ENCODE measurements at regions not wholly inside any gene's neighbourhood (a gene's known extent, or its start where the extent isn't known, plus 50 kb on each side); places are given as distances from the start of the nearest gene placed in this dataset.
"Not testable (repeated sequence)": the region's sequence is repeated elsewhere in the genome, so short reads cannot be mapped to it uniquely, and the experiment has no call there.

DNA sequence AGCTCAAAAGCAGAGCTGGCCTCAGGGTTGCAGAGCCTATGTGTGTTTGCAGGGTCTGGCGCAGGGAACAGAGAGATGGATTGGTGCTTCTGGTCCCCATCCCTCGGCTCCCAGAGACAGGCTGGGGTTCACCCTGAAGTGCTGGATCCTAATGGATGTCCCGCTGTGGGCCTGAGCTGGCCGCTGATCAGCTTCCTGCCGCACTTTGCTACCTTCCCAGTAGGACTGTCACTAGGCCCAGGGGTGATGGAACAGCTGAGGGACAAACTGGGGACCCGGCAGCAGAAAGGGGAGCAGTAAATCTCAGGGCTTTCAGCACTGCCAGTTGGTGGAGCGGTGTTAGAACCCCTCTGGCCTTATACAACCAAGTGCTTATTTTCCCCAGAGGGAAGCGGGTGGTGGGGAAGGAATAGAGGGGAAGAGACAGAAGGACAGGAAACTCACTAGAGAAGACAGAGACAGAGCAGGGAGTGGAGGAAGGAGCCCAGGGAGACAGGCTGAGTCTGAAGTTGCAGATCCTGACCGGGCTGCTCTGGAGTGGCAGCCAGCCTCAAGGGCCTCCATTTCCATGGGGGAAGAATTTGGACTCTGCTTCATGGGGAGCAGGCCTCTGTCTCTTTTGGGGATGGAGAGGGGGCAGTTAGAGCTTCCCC, 78.6 kb downstream of the MRM1 start:
- Histone ChIP-seq H3K36me3 (ENCODE audit: control insufficient read depth, insufficient read depth, low read length) (no peaks in the 10 kb centered on the region), H3K9ac (ENCODE audit: low read depth, low read length) (no peak overlapping the region), H3K27me3 (ENCODE audit: control insufficient read depth, insufficient read depth, low read length) (no peaks in the 10 kb centered on the region), H3K4me1 (ENCODE audit: control insufficient read depth, insufficient read depth, low read length) (no peaks in the 10 kb centered on the region), H3K9me3 (ENCODE audit: control insufficient read depth, insufficient read depth, low read length) (no peaks in the 10 kb centered on the region), H3K4me3 (ENCODE audit: low read depth, low read length) (no peak overlapping the region)

DNA sequence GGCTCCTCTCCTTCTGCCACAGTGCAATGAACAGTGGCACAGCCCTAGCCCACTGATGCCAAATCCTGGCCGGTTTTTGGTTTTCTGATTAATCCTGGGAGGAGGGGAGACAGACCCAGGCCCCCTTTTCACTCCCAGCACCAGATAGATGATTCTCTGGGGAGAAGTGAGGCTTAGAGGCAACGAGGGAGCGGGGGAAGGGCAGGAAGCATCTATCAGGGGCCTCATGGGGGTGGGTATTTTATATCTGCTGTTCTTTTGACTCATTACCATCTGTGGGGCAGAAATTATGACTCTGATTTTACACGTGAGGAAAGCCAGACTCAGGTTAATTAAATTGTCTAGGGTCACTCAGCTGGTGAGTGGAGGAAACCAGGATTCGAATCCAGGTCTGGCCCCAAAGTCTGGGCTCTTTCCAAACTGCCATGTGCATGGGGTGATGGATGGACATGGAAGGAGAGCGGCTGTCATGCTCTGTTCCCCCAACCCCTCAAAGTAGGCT, 79.4 kb downstream of the MRM1 start:
- Histone ChIP-seq H3K4me3 (ENCODE audit: low read depth, low read length) (no peak overlapping the region), H3K36me3 (ENCODE audit: control insufficient read depth, insufficient read depth, low read length) (no peaks in the 10 kb centered on the region), H3K9me3 (ENCODE audit: control insufficient read depth, insufficient read depth, low read length) (no peaks in the 10 kb centered on the region), H3K4me1 (ENCODE audit: control insufficient read depth, insufficient read depth, low read length) (no peaks in the 10 kb centered on the region), H3K9ac (ENCODE audit: low read depth, low read length) (no peak overlapping the region), H3K27me3 (ENCODE audit: control insufficient read depth, insufficient read depth, low read length) (no peaks in the 10 kb centered on the region)

DNA sequence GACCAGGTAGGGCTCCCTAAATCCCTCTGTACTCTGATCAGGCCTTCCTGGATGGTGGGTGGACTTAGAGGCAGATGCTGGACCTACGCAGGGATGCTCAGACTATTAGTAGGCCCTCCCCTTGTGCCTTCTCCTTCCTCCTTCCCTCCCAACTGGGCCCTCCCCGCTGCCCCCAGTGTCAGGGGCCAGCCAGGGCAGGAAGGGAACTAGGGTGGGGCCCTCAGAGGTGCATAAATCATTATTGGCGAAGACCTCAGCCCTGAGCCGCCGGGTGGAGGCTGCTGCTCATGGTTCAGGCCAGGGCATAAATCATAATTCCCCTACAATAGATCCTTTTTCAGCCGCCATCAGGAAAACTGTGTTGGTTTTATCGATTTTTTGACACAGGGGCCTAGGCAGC, 81.4 kb downstream of the MRM1 start:
- H3K4me1 ChIP-seq (ENCODE audit: control insufficient read depth, insufficient read depth, low read length), result peaks cover 6% of the 10 kb centered on the region
- no peaks in the 10 kb centered on the region for H3K9me3 ChIP-seq (ENCODE audit: control insufficient read depth, insufficient read depth, low read length)
- H3K4me3 ChIP-seq (ENCODE audit: low read depth, low read length), result no peak overlapping the region
- no peak overlapping the region for H3K9ac ChIP-seq (ENCODE audit: low read depth, low read length)
- H3K36me3 ChIP-seq (ENCODE audit: control insufficient read depth, insufficient read depth, low read length), result no peaks in the 10 kb centered on the region
- no peaks in the 10 kb centered on the region for H3K27me3 ChIP-seq (ENCODE audit: control insufficient read depth, insufficient read depth, low read length)

DNA sequence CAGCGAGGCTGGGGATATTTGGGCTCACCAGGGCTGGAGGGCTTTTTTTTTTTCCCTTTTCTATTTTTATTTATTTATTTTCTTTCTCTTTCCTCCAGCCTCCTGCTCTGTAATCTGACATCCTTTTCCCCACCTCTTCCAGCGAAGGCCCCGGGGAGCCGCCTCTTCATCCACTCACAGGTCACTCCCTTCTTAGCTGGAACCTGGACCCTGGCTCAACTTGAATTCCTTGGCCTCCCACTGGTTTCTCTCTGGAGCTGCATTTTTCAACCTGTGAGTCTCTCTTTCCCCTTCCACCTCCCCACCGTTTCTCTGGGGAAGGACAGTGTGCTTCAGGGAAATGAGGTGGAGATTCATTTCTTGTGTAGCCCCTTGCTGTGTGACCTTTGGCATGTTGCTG, 82.0 kb downstream of the MRM1 start:
- Histone ChIP-seq H3K9me3 (ENCODE audit: control insufficient read depth, insufficient read depth, low read length) (no peaks in the 10 kb centered on the region), H3K4me3 (ENCODE audit: low read depth, low read length) (no peak overlapping the region), H3K9ac (ENCODE audit: low read depth, low read length) (no peak overlapping the region), H3K27me3 (ENCODE audit: control insufficient read depth, insufficient read depth, low read length) (no peaks in the 10 kb centered on the region), H3K4me1 (ENCODE audit: control insufficient read depth, insufficient read depth, low read length) (peaks cover 6% of the 10 kb centered on the region), H3K36me3 (ENCODE audit: control insufficient read depth, insufficient read depth, low read length) (no peaks in the 10 kb centered on the region)

DNA sequence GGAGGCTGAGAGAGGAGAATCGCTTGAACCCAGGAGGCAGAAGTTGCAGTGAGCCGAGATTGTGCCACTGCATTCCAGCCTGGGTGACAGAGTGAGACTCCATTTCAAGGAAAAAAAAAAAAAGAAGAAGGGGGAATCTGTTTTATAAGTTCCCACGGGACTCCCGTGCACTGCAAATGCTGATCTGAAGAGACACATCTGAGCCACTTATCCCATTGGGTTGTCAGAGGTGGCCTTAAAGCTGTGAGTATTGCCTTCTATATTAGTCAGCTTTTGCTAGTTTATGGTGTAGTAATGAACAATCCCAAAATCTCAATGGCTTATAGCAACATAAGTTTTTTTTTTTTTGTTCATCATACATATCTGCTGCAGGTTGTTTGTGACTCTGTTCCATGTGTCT, 82.8 kb downstream of the MRM1 start:
- Histone ChIP-seq H3K9ac (ENCODE audit: low read depth, low read length) (no peak overlapping the region), H3K4me3 (ENCODE audit: low read depth, low read length) (no peak overlapping the region), H3K27me3 (ENCODE audit: control insufficient read depth, insufficient read depth, low read length) (no peaks in the 10 kb centered on the region), H3K4me1 (ENCODE audit: control insufficient read depth, insufficient read depth, low read length) (peaks cover 6% of the 10 kb centered on the region), H3K36me3 (ENCODE audit: control insufficient read depth, insufficient read depth, low read length) (no peaks in the 10 kb centered on the region), H3K9me3 (ENCODE audit: control insufficient read depth, insufficient read depth, low read length) (no peaks in the 10 kb centered on the region)

DNA sequence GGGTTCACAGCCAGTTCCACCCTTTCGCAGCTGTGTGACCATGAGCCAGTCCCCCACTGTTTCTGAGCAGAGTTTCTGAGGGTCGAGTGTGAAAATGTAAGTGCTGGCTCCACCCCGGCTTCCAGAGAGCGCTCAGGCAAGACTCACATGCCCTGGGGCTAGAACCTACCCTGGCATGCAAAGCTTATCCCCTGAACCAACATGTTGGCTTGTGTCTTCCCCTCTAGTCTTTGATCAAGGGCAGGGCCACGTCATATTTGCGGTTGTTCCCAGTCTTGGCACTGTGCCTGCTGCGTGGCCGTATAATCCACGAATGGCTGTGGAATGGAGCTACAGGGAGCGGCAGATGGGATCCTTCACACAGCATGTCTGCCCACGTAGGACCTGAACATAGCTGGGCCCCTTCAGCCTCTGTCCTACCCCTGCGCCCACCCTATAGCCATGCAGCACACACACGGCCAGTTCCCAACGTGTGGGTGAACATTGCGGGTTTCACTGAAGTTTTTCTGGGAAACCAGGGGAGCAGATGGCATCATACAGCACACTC, 84.8 kb downstream of the MRM1 start:
- Histone ChIP-seq H3K9ac (ENCODE audit: low read depth, low read length) (peak overlapping the region; percentile 8), H3K9me3 (ENCODE audit: control insufficient read depth, insufficient read depth, low read length) (no peaks in the 10 kb centered on the region), H3K27me3 (ENCODE audit: control insufficient read depth, insufficient read depth, low read length) (no peaks in the 10 kb centered on the region), H3K36me3 (ENCODE audit: control insufficient read depth, insufficient read depth, low read length) (no peaks in the 10 kb centered on the region), H3K4me3 (ENCODE audit: low read depth, low read length) (no peak overlapping the region), H3K4me1 (ENCODE audit: control insufficient read depth, insufficient read depth, low read length) (peaks cover 6% of the 10 kb centered on the region)

DNA sequence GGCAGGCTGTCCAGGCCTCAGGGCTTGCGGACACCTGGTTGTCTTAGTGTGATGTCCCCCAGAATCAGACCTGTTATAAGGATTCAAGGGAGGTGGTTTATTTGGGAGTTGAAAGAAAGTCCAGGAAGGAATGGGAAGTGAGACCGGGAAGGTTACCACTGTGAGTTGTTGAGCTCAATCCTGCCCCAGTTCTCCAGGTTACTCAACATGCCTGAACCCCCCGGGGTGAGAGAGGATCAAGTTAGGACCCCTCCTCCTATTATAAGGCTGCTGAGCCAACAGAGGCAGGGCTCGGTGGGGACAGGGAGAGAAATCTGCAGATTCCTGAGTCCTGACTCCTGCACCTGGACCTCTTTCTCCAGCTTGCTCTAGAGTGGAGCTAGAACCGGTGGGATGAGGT, 86.4 kb downstream of the MRM1 start:
- no peaks in the 10 kb centered on the region for H3K36me3 ChIP-seq (ENCODE audit: control insufficient read depth, insufficient read depth, low read length)
- H3K27me3 ChIP-seq (ENCODE audit: control insufficient read depth, insufficient read depth, low read length), result no peaks in the 10 kb centered on the region
- no peak overlapping the region for H3K4me3 ChIP-seq (ENCODE audit: low read depth, low read length)
- H3K9me3 ChIP-seq (ENCODE audit: control insufficient read depth, insufficient read depth, low read length), result no peaks in the 10 kb centered on the region
- H3K9ac ChIP-seq (ENCODE audit: low read depth, low read length), result no peak overlapping the region
- H3K4me1 ChIP-seq (ENCODE audit: control insufficient read depth, insufficient read depth, low read length), result peaks cover 9% of the 10 kb centered on the region

DNA sequence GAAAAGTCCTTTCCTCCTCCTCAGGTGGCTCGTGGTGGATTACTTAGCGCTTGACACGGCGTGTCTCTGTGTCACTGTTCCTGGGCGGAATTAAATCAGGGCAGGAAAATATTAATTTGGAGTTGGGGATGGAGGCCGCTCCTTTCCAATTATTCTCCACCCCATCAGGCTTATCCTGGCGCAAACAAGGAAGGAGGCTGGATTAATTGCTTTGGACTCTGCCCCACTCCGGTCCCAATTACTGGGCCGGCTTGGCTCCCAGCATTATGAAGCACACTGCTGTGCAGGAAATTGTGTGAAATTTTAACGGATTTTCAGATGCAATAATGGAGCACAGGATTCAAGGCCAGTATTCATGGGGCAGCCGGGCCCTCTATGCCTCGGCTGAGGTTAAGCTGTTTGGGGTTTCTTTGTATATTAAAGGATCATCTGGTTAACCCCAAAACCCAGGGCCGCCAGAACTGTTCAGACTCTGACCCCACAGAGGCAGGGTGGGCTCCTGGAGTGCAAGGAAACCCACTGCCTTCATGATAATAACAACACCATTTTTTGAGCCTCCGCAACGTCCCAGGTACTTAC, 87.8 kb downstream of the MRM1 start:
- H3K27me3 ChIP-seq (ENCODE audit: control insufficient read depth, insufficient read depth, low read length), result no peaks in the 10 kb centered on the region
- peaks cover 11% of the 10 kb centered on the region for H3K4me1 ChIP-seq (ENCODE audit: control insufficient read depth, insufficient read depth, low read length)
- no peaks in the 10 kb centered on the region for H3K9me3 ChIP-seq (ENCODE audit: control insufficient read depth, insufficient read depth, low read length)
- no peaks in the 10 kb centered on the region for H3K36me3 ChIP-seq (ENCODE audit: control insufficient read depth, insufficient read depth, low read length)
- H3K9ac ChIP-seq (ENCODE audit: low read depth, low read length), result no peak overlapping the region
- no peak overlapping the region for H3K4me3 ChIP-seq (ENCODE audit: low read depth, low read length)

DNA sequence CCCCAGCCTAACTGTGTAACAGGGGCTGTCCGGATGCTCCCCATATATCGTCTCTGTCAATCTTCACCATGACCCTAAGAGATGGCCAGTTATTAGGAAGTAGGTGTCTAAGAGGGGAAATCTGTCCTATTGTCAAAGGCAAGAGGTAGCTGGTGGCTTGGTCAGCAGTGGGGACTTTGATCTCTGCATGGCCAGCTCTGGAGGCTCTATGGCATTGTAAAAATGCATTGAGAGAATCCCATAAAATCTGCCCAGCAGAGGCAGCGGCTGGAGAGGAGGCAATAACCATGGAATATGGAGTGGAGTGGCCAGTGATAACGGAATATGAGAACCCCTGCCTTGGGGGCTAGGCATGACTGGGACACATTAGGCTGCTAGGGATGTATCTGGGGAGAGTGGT, 88.8 kb downstream of the MRM1 start:
- Histone ChIP-seq H3K4me3 (ENCODE audit: low read depth, low read length) (no peak overlapping the region), H3K4me1 (ENCODE audit: control insufficient read depth, insufficient read depth, low read length) (peaks cover 11% of the 10 kb centered on the region), H3K27me3 (ENCODE audit: control insufficient read depth, insufficient read depth, low read length) (no peaks in the 10 kb centered on the region), H3K9ac (ENCODE audit: low read depth, low read length) (no peak overlapping the region), H3K9me3 (ENCODE audit: control insufficient read depth, insufficient read depth, low read length) (no peaks in the 10 kb centered on the region), H3K36me3 (ENCODE audit: control insufficient read depth, insufficient read depth, low read length) (no peaks in the 10 kb centered on the region)

DNA sequence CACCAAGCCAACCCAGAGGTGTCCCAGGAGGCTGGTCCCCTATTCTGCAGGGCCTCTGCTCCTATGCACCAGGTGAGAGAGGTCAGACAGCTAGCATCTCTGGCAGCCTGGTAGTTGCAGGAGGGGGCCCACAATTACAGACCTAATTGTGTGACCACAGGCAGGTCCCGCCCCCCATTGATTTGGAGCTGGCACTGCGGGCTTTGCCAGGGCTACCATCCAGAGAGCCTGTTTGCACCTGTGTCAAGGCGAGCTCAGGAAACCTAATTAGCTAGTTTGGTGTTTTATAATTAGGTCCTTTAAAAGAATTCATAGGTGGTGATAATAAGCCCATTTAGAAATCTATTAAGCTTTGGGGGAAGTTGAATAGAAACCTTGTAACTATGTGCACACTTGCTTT, 90.2 kb downstream of the MRM1 start:
- Histone ChIP-seq H3K4me3 (ENCODE audit: low read depth, low read length) (no peak overlapping the region), H3K36me3 (ENCODE audit: control insufficient read depth, insufficient read depth, low read length) (no peaks in the 10 kb centered on the region), H3K9ac (ENCODE audit: low read depth, low read length) (no peak overlapping the region), H3K4me1 (ENCODE audit: control insufficient read depth, insufficient read depth, low read length) (peaks cover 11% of the 10 kb centered on the region), H3K9me3 (ENCODE audit: control insufficient read depth, insufficient read depth, low read length) (no peaks in the 10 kb centered on the region), H3K27me3 (ENCODE audit: control insufficient read depth, insufficient read depth, low read length) (no peaks in the 10 kb centered on the region)

DNA sequence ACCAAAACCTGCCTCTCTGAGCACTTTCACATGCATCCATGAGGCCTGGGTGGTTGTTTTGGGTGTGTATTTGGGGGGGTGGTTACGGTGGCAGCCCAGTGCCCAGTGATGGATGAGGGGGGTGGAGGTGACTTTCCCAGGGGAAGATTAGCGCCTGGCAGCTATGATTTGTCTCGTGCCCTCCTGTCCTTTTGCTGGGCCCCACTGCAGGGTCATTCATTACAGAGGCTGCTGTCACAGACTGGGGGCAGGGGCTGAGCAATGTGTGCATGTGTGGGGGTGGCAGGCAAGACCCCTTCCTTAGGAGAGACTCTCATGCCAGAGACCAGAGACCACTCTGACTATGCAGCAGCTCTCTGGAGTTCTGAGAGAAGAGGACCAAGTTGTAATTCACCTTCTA, 93.7 kb downstream of the MRM1 start:
- peaks cover 5% of the 10 kb centered on the region for H3K4me1 ChIP-seq (ENCODE audit: control insufficient read depth, insufficient read depth, low read length)
- H3K36me3 ChIP-seq (ENCODE audit: control insufficient read depth, insufficient read depth, low read length), result no peaks in the 10 kb centered on the region
- H3K4me3 ChIP-seq (ENCODE audit: low read depth, low read length), result no peak overlapping the region
- no peaks in the 10 kb centered on the region for H3K9me3 ChIP-seq (ENCODE audit: control insufficient read depth, insufficient read depth, low read length)
- H3K27me3 ChIP-seq (ENCODE audit: control insufficient read depth, insufficient read depth, low read length), result peaks cover 2% of the 10 kb centered on the region
- H3K9ac ChIP-seq (ENCODE audit: low read depth, low read length), result no peak overlapping the region

DNA sequence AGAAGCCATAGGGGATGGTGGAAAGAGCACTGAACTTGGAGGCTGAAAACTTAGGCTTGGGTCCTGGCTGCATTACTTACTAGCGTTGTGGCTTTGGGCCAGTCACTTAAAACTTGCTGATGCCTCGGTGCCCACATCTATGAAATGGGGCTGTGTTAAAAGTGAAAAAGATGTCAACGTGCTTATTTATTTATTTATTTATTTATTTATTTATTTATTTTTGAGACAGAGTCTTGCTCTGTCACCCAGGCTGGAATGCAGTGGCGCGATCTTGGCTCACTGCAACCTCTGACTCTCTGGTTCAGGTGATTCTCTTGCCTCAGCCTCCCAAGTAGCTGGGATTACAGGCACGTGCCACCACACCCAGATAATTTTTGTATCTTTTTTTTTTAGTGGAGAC, 94.3 kb downstream of the MRM1 start:
- not testable (repeated sequence) for H3K4me1 ChIP-seq (ENCODE audit: control insufficient read depth, insufficient read depth, low read length); H3K27me3 ChIP-seq (ENCODE audit: control insufficient read depth, insufficient read depth, low read length); H3K4me3 ChIP-seq (ENCODE audit: low read depth, low read length); H3K9ac ChIP-seq (ENCODE audit: low read depth, low read length); H3K9me3 ChIP-seq (ENCODE audit: control insufficient read depth, insufficient read depth, low read length); H3K36me3 ChIP-seq (ENCODE audit: control insufficient read depth, insufficient read depth, low read length)

All from iPS-15b (cell line).